HG03196 (cell line): ENCODE measurements at regions not wholly inside any gene's neighbourhood (a gene's known extent, or its start where the extent isn't known, plus 50 kb on each side); places are given as distances from the start of the nearest gene placed in this dataset.

Source experiments
- ATAC-seq: cut with Tn5 transposase; IDR thresholded peaks from one replicate; pipeline ENCODE4 v1.9.1; 2021; ENCODE audit not compliant: unreplicated experiment

- no peak for ATAC-seq
Measured at GRCh38 chr3:30290479-30290878, 315.9 kb upstream of the TGFBR2 start.

GRCh38 chr3:30292192-30292893, 314.1 kb upstream of the TGFBR2 start:
- no peak for ATAC-seq

DNA sequence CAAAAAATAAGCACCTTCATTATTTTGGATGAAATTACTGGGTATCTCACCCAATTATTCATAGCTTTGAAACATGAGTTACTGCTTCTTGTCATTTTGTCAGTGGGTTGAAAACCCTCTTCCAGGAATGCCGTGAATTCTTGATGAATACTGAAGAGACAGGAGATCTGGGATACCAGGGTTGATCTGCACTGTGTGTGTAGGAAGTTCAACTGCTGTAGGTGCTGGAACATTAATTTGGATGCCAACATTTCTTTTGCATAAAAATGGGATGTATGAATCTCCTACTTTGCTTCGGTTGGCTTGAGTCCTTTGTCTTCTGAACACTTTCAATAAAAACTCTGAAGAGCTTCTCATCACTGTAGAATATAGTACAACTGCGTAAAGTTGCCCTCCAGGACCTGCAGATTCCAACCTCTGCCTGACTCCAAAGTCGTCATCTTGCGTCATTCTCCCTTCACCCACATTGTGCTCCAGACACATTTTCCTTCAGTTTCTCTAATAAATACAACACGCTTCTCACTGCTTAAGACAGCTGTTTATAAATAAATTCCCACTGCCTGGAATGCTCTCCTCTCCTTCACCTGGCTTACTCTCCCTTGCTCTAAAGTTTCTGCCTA, 312.7 kb upstream of the TGFBR2 start:
- ATAC-seq, result no peak

DNA sequence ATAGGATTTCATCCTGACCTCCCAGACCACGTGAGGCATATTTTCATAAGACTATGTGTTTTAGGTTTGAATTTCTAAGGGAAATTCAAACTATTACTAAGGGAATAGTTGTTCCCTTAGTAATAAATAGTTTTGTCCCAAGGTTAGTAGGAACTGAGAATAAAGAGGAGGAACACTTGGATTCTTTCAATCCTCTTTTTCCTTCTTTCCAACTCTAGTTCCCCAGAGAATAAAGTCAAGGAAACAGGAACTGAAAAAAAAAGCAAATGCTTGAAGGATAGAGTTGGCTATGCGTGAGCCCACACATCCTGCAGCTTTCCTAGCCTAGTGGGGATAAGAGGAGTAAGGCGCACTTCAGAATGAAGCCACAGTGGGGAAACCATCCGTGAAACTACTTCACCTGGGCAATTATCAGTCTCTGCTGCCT, 312.1 kb upstream of the TGFBR2 start:
- ATAC-seq, result no peak

GRCh38 chr3:30297112-30297511, 309.3 kb upstream of the TGFBR2 start:
- no peak for ATAC-seq

GRCh38 chr3:30299674-30300385, 306.6 kb upstream of the TGFBR2 start:
- no peak for ATAC-seq

DNA sequence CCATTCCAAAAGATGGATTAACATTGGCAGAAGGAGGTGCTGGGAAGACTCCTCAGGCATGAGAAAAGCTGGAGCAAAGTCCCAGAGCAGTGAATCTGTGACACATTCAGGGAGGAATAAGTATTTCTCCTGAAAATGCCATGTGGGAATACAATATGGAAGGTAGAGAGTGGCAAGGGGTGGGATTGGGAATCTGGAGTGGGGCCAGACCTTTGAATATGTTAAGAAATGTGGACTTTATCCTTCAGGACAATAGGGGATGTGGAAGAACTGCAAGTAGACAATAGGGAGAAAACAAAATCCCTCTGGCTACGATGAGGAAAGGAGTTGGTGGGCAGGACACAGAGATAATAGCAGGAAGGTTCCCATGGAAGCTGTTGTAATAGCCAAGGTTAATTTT, 305.6 kb upstream of the TGFBR2 start:
- ATAC-seq, result no peak

- ATAC-seq, result no peak
Measured at GRCh38 chr3:30302027-30302426, 304.4 kb upstream of the TGFBR2 start.

DNA sequence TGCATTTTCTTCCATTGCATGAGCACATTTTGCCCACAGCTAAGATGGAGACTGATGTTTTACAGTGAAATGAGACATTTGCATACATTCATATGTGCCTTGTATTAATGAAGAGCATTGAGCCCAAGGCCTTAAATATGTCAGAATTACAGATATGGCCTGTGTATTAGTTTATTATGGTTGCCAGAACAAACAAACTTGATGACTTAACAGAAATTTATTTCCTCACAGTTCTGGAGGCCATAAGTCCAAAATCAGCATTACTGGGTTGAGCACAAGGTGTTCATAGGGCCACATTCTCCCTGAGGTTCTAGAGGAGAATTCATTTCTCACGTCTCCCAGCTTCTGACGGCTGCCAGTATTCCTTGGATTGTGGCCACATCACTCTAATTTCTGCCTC, 302.6 kb upstream of the TGFBR2 start:
- ATAC-seq, result no peak

- ATAC-seq, result no peak
Measured at GRCh38 chr3:30305021-30305420, 301.4 kb upstream of the TGFBR2 start.

GRCh38 chr3:30306896-30307295, 299.5 kb upstream of the TGFBR2 start:
- ATAC-seq, result no peak

- ATAC-seq, result no peak
Measured at GRCh38 chr3:30307372-30307950, 298.9 kb upstream of the TGFBR2 start.

DNA sequence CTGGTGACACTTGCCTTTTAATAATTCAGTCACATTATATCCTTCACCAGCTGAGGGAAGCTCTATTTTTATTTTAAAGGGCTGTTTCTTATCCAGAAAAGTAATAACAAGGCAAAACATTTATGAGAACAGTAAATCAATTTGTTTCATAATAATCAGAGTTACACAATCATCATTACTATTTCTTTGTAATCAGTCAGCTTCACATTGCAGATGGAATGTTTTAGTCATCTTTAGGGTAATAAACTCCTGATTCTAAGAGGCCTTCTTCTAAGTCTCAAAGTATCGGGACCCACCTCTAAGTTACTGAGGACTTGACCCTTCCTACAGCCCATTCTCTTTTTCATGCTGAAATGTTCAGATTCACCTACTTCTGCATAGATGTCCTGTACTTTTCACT, 298.3 kb upstream of the TGFBR2 start:
- ATAC-seq, result no peak

DNA sequence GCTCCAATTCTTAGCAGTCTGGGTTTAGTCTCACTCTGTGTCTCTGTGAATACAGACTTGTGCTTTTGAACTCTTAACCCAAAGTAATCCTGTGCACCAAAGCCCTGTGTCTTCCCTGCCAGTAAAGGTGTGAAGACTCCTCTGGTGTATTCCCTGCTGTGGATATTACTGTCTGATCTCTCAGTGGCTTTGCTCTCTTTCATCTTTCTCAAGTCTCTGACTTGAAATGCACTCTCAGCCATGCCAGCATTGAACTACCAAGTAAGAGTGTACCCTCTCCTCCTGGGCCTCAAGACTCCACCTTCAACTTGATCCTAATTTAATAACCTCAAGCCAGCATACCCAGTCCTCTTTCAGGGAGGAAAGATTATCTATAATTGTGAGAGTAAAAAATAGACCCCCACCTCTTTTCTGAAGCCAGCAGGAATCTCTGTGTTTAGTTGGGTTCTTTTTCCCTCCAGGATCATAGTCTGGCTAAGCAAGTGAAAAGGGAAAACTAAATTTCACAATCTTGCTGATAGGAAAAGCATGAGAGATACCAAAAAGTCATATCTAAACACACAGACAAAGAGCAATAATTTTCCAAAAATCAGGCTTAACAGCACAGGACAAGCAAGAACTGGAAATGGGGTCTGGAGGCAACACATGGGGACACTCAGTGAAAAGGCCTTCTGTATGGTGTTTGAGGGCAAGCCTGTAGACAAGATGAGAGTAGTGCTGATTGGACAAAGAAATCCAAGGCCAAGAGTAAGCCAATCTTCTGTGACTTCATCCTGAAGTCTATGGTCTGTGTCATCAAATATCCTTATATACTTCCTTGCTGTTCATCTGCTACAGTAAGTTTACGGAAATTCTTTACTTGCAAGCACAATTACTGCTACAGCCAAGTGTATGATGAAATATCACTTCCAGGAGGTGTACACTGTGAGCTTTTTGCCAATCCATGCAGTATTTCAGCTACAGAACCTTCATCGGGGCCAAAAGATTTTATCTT, 296.1 kb upstream of the TGFBR2 start:
- no peak for ATAC-seq

GRCh38 chr3:30311781-30312180, 294.6 kb upstream of the TGFBR2 start:
- no peak for ATAC-seq

DNA sequence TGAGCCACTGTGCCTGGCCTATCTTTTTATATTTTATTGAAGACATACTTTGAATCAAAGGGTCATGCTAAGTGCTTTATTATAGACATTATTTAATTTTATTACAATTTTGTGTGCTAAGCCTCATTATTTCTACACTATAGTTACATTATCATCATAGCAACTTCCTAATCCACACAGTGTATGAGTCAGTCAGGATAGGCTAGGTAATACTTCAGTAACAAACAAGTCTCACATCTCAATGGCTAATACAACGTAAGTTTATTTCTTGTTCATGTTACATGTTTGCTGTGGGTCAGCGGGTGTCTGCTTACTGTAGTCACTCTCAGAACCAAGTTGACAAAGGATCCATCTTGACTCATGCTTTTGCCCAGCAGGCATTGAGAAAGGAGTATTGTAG, 292.6 kb upstream of the TGFBR2 start:
- no peak for ATAC-seq

GRCh38 chr3:30314757-30315325, 291.6 kb upstream of the TGFBR2 start:
- ATAC-seq, result no peak

DNA sequence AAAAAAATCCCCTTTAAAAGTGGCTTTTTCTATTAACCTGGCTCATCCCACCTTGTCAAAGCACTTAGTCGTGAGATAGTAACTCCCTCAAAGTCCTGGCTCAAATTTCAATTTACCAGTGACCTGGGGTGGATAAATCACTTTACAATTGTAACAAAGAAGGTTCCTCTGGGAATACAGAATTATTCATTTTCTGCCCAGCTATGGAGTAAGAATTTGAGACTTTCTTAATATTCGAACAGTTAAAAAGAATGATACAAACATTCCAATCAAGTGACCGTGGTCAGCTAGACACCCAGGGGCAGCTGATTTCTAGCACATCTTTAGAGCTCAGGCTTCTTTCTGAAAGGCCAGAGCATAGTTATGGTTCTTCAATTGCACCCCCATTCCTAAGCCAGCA, 291.0 kb upstream of the TGFBR2 start:
- ATAC-seq, result no peak

DNA sequence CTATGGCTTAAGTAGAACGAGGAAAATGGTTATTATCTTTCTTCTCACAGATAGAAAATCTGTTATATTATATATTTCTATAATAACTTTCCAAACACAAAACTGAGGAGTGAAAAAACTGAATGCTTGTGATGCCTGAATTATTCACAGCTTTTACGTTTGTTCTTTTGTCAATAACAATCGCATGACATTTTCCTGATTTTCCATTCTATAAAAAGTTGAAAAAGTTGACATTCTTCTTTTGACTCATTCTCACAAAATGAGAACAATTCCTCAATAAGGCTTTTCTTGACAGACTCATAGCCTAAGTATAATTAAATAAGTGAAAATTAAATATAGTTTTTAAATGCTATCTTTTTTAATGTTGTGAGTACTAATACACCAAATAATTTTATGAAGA, 288.8 kb upstream of the TGFBR2 start:
- no peak for ATAC-seq

- ATAC-seq, result no peak
Measured at GRCh38 chr3:30318110-30318509, 288.3 kb upstream of the TGFBR2 start.
